ENCODE measurements at regions not wholly inside any gene's neighbourhood (a gene's known extent, or its start where the extent isn't known, plus 50 kb on each side); places are given as distances from the start of the nearest gene placed in this dataset.
"Not testable (repeated sequence)": the region's sequence is repeated elsewhere in the genome, so short reads cannot be mapped to it uniquely, and the experiment has no call there.

DNA sequence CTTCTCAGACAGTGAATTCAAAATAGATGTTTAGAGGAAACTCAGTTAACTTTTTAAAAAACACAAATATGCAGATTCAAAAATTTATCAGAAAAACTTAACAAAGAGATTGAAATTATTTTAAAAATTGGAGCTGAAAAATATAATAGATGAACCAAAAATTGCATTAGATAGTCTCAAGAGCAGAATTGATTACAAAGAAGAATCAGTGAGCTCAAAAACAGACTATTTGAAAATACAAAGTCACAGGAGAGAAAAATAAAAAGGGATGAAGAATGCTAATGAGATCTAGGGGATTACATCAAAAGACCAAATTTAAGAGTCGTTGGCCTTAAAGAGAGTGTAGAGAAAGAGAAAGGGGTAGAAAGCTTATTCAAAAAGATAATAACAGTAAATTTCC is 700.5 kb downstream of the COL12A1 start:
- no peak for ATAC-seq (ENCODE audit: low read depth in 2 of 2)
- no peak for DNase-seq
- Histone ChIP-seq H3K9me3 (ENCODE audit: control insufficient read depth in 2 of 2, low read length in 2 of 2) (peaks cover 11 to 16% of the 10 kb centered on the region in 2 experiments), H3K4me3 (ENCODE audit: low read depth, low read length) (no peak overlapping the region), H3K27me3 (ENCODE audit: control insufficient read depth, insufficient read depth, low read length) (no peaks in the 10 kb centered on the region), H3K4me1 (ENCODE audit: control insufficient read depth, insufficient read depth, low read length, poor library complexity, severe bottlenecking) (no peaks in the 10 kb centered on the region), H3K36me3 (ENCODE audit: control insufficient read depth, insufficient read depth, low read length) (no peaks in the 10 kb centered on the region), H3K27ac (ENCODE audit: insufficient read depth, low read length, poor library complexity, severe bottlenecking) (no peak overlapping the region)
- H3K27me3 Mint-ChIP-seq, result no peaks in the 10 kb centered on the region
- no peak overlapping the region for H3K27ac Mint-ChIP-seq
- H3K4me3 Mint-ChIP-seq, result no peak overlapping the region
- H3K4me1 Mint-ChIP-seq, result no peaks in the 10 kb centered on the region
- H3K36me3 Mint-ChIP-seq, result no peaks in the 10 kb centered on the region
- H3K9me3 Mint-ChIP-seq, result peaks cover 0 to 28% (median 11%) of the 10 kb centered on the region in 7 donors

DNA sequence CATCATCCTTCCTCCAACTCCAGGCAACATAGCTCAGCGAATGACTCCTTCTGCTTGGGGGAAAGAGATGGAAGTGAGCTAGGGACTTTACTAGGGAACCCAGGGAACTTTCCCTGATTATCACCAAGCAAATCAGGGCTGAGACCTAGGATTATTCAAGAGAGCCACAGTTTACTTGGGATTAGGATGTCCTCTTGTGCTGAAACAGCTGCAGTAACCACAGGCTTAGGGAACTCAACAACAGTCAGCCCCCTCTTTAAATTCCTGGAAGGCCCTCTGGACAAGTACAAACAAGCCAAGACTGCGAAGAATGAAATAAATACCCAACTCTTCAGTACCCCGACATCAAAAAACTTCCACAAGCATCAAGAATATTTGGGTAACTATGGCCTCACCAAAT is 700.9 kb downstream of the COL12A1 start:
- no peak overlapping the region for H3K27ac Mint-ChIP-seq
- ATAC-seq (ENCODE audit: low read depth in 2 of 2) (no peak), DNase-seq (no peak)
- Histone ChIP-seq H3K36me3 (ENCODE audit: control insufficient read depth, insufficient read depth, low read length) (no peaks in the 10 kb centered on the region), H3K27me3 (ENCODE audit: control insufficient read depth, insufficient read depth, low read length) (no peaks in the 10 kb centered on the region), H3K4me1 (ENCODE audit: control insufficient read depth, insufficient read depth, low read length, poor library complexity, severe bottlenecking) (no peaks in the 10 kb centered on the region), H3K27ac (ENCODE audit: insufficient read depth, low read length, poor library complexity, severe bottlenecking) (no peak overlapping the region), H3K9me3 (ENCODE audit: control insufficient read depth in 2 of 2, low read length in 2 of 2) (peaks cover 11 to 16% of the 10 kb centered on the region in 2 experiments), H3K4me3 (ENCODE audit: low read depth, low read length) (no peak overlapping the region)
- H3K36me3 Mint-ChIP-seq, result no peaks in the 10 kb centered on the region
- H3K4me3 Mint-ChIP-seq, result no peak overlapping the region
- H3K27me3 Mint-ChIP-seq, result no peaks in the 10 kb centered on the region
- peaks cover 0 to 28% (median 8%) of the 10 kb centered on the region in 7 donors for H3K9me3 Mint-ChIP-seq
- H3K4me1 Mint-ChIP-seq, result no peaks in the 10 kb centered on the region

DNA sequence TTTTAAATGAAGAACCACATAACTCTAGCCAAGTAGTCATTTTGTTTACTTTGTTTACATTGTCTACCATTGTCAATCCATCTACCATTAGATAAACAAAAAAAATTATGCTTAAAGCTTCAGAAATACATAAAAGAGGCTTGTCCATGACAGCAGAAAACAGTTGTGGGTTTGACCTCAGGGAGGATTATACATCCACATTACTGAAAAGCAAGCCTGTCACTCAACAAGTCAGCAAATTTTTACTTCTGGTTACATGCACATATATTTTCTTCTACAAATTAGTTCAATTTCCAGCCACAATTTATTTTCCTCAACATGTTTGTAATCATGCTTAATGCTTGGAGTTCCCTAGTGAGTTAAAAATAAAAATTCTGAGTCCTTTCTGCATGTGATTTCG is 713.3 kb downstream of the COL12A1 start:
- H3K27ac Mint-ChIP-seq, result no peak overlapping the region
- no peaks in the 10 kb centered on the region for H3K36me3 Mint-ChIP-seq
- no peaks in the 10 kb centered on the region for H3K4me1 ChIP-seq (ENCODE audit: control insufficient read depth, insufficient read depth, low read length, poor library complexity, severe bottlenecking)

DNA sequence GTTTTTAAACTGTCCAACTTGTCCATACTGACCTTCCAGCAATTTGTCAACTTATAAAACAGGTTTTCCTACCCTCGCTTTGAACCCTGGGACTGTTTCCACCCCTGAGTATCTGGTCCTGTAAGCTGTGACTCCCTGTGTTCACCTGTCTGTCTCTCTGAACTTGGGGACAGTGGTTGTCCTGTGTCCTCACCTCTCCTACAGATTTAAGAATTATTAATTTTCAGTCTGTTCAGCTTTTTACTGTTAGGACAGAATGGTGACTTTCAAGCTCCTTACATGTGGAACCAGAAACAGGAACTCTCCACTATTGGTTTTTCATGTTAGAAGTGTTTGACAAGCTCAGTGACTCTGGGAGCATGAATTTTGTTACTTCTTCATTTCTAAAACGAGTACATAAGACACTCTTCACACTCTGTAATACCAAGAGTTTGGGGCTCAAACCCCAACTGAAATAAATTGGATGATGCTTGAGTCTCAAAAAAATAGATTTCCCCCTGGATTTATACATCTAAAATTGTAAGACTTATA is 713.9 kb downstream of the COL12A1 start:
- Mint-ChIP-seq H3K9me3 (peaks cover 0 to 5% (median 3%) of the 10 kb centered on the region in 7 donors), H3K27me3 (no peaks in the 10 kb centered on the region), H3K36me3 (no peaks in the 10 kb centered on the region), H3K4me3 (no peak overlapping the region), H3K4me1 (no peaks in the 10 kb centered on the region), H3K27ac (no peak overlapping the region)
- Histone ChIP-seq H3K27me3 (ENCODE audit: control insufficient read depth, insufficient read depth, low read length) (no peaks in the 10 kb centered on the region), H3K27ac (ENCODE audit: insufficient read depth, low read length, poor library complexity, severe bottlenecking) (no peak overlapping the region), H3K4me3 (ENCODE audit: low read depth, low read length) (no peak overlapping the region), H3K4me1 (ENCODE audit: control insufficient read depth, insufficient read depth, low read length, poor library complexity, severe bottlenecking) (no peaks in the 10 kb centered on the region), H3K36me3 (ENCODE audit: control insufficient read depth, insufficient read depth, low read length) (no peaks in the 10 kb centered on the region), H3K9me3 (ENCODE audit: control insufficient read depth in 2 of 2, low read length in 2 of 2) (no peaks in the 10 kb centered on the region)
- no peak for DNase-seq
- no peak for ATAC-seq (ENCODE audit: low read depth in 2 of 2)

More for the DNA sequence above, 713.3 kb downstream of the COL12A1 start:
- H3K9me3 Mint-ChIP-seq, result peaks cover 0 to 7% (median 3%) of the 10 kb centered on the region in 7 donors
- H3K4me1 Mint-ChIP-seq, result no peaks in the 10 kb centered on the region
- Histone ChIP-seq H3K36me3 (ENCODE audit: control insufficient read depth, insufficient read depth, low read length) (no peaks in the 10 kb centered on the region), H3K27ac (ENCODE audit: insufficient read depth, low read length, poor library complexity, severe bottlenecking) (no peak overlapping the region), H3K4me3 (ENCODE audit: low read depth, low read length) (no peak overlapping the region), H3K9me3 (ENCODE audit: control insufficient read depth in 2 of 2, low read length in 2 of 2) (no peaks in the 10 kb centered on the region), H3K27me3 (ENCODE audit: control insufficient read depth, insufficient read depth, low read length) (no peaks in the 10 kb centered on the region)
- no peak for DNase-seq
- no peak for ATAC-seq (ENCODE audit: low read depth in 2 of 2)
- no peak overlapping the region for H3K4me3 Mint-ChIP-seq
- H3K27me3 Mint-ChIP-seq, result no peaks in the 10 kb centered on the region

DNA sequence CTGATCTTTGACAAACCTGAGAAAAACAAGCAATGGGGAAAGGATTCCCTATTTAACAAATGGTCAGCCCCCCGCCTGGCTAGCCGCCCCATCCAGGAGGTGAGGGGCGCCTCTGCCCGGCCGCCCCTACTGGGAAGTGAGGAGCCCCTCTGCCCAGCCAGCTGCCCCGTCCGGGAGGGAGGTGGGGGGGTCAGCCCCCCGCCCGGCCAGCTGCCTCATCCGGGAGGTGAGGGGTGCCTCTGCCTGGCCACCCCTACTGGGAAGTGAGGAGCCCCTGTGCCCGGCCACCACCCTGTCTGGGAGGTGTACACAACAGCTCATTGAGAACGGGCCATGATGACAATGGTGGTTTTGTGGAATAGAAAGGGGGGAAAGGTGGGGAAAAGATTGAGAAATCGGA is 717.1 kb downstream of the COL12A1 start:
- DNase-seq; H3K36me3 Mint-ChIP-seq; ATAC-seq (ENCODE audit: low read depth in 2 of 2); H3K4me1 ChIP-seq (ENCODE audit: control insufficient read depth, insufficient read depth, low read length, poor library complexity, severe bottlenecking); H3K27ac Mint-ChIP-seq; H3K4me3 ChIP-seq (ENCODE audit: low read depth, low read length); H3K9me3 ChIP-seq (ENCODE audit: control insufficient read depth in 2 of 2, low read length in 2 of 2); H3K27me3 ChIP-seq (ENCODE audit: control insufficient read depth, insufficient read depth, low read length); H3K36me3 ChIP-seq (ENCODE audit: control insufficient read depth, insufficient read depth, low read length); H3K27ac ChIP-seq (ENCODE audit: insufficient read depth, low read length, poor library complexity, severe bottlenecking); H3K4me3 Mint-ChIP-seq; H3K4me1 Mint-ChIP-seq; H3K27me3 Mint-ChIP-seq: not testable (repeated sequence)
- peaks cover 0 to 15% (median 2%) of the 10 kb centered on the region in 7 donors for H3K9me3 Mint-ChIP-seq

DNA sequence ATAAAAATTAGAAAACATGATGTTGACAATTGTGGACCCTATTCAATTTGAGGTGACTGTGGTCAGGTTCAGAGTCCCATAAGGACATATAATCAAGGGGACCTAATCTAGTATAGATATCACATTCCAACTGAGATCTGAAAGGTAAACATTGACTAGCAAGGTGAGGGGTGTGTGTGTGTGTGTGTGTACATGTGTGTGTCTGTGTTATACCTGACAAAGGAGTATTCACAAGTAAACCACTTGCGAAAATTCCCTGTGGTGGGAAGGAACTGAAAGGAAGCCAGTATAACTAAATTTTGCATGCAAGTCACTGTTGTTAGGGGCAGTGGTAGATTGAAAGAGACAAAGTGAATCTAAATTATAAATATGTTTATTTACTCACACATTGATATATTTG is 723.7 kb downstream of the COL12A1 start:
- no peaks in the 10 kb centered on the region for H3K4me1 ChIP-seq (ENCODE audit: control insufficient read depth, insufficient read depth, low read length, poor library complexity, severe bottlenecking)
- no peaks in the 10 kb centered on the region for H3K27me3 ChIP-seq (ENCODE audit: control insufficient read depth, insufficient read depth, low read length)
- ATAC-seq (ENCODE audit: low read depth in 2 of 2) (no peak), DNase-seq (no peak)
- peaks cover 1 to 11% (median 5%) of the 10 kb centered on the region in 7 donors for H3K9me3 Mint-ChIP-seq
- H3K36me3 Mint-ChIP-seq, result peaks cover 4% of the 10 kb centered on the region
- H3K27ac ChIP-seq (ENCODE audit: insufficient read depth, low read length, poor library complexity, severe bottlenecking), result no peak overlapping the region
- no peak overlapping the region for H3K27ac Mint-ChIP-seq
- H3K4me3 Mint-ChIP-seq, result no peak overlapping the region
- no peak overlapping the region for H3K4me3 ChIP-seq (ENCODE audit: low read depth, low read length)
- no peaks in the 10 kb centered on the region for H3K4me1 Mint-ChIP-seq
- H3K27me3 Mint-ChIP-seq, result no peaks in the 10 kb centered on the region
- no peaks in the 10 kb centered on the region for H3K9me3 ChIP-seq (ENCODE audit: control insufficient read depth in 2 of 2, low read length in 2 of 2)
- H3K36me3 ChIP-seq (ENCODE audit: control insufficient read depth, insufficient read depth, low read length), result no peaks in the 10 kb centered on the region

DNA sequence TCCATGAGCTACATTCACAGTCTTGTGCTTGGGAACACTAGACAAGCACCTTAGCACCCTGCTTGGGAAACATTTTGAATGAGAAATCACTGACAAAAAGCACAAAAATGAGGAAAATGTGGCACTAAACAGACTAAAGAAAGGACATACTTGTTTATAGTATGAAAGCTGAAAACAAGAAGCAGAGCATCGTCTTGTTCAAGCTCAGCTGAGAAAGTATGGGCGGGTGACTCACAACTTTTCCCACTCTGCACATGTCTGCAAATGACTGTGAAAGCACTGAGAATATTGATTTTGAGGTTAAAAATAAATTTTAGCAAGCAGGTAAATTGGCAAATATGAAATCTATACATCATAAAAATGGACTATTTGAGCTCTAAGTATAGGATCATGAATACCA is 725.3 kb downstream of the COL12A1 start:
- Mint-ChIP-seq H3K4me3 (no peak overlapping the region), H3K9me3 (peaks cover 1 to 11% (median 5%) of the 10 kb centered on the region in 7 donors), H3K27me3 (no peaks in the 10 kb centered on the region), H3K27ac (no peak overlapping the region), H3K4me1 (no peaks in the 10 kb centered on the region), H3K36me3 (no peaks in the 10 kb centered on the region)
- Histone ChIP-seq H3K4me1 (ENCODE audit: control insufficient read depth, insufficient read depth, low read length, poor library complexity, severe bottlenecking) (no peaks in the 10 kb centered on the region), H3K9me3 (ENCODE audit: control insufficient read depth in 2 of 2, low read length in 2 of 2) (no peaks in the 10 kb centered on the region), H3K36me3 (ENCODE audit: control insufficient read depth, insufficient read depth, low read length) (no peaks in the 10 kb centered on the region), H3K27me3 (ENCODE audit: control insufficient read depth, insufficient read depth, low read length) (no peaks in the 10 kb centered on the region), H3K4me3 (ENCODE audit: low read depth, low read length) (no peak overlapping the region), H3K27ac (ENCODE audit: insufficient read depth, low read length, poor library complexity, severe bottlenecking) (no peak overlapping the region)
- DNase-seq (no peak), ATAC-seq (ENCODE audit: low read depth in 2 of 2) (no peak)

DNA sequence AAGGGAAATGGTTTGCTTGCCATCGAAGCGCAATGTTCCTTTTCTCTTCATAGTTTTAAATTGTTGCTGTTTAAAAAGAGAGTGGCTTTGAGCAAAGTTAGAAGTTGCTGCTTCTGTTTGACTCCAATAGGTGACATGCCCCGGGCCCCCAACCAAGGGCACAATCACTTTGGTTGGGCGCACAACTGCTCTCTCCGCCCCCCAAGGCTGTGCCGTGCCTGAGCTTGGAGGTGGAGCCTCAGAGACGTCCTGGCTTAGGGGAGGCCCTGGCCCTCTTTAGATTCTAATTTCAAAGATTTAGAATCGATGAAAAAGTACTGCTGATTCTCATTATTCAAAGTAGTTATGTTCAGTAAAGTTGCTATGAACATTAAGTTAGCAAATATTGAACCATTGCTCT is 725.9 kb downstream of the COL12A1 start:
- no peak overlapping the region for H3K4me3 Mint-ChIP-seq
- DNase-seq (no peak), ATAC-seq (ENCODE audit: low read depth in 2 of 2) (no peak)
- Histone ChIP-seq H3K4me1 (ENCODE audit: control insufficient read depth, insufficient read depth, low read length, poor library complexity, severe bottlenecking) (no peaks in the 10 kb centered on the region), H3K27ac (ENCODE audit: insufficient read depth, low read length, poor library complexity, severe bottlenecking) (no peak overlapping the region), H3K27me3 (ENCODE audit: control insufficient read depth, insufficient read depth, low read length) (no peaks in the 10 kb centered on the region), H3K36me3 (ENCODE audit: control insufficient read depth, insufficient read depth, low read length) (no peaks in the 10 kb centered on the region), H3K9me3 (ENCODE audit: control insufficient read depth in 2 of 2, low read length in 2 of 2) (no peaks in the 10 kb centered on the region), H3K4me3 (ENCODE audit: low read depth, low read length) (no peak overlapping the region)
- H3K4me1 Mint-ChIP-seq, result no peaks in the 10 kb centered on the region
- peaks cover 1 to 11% (median 7%) of the 10 kb centered on the region in 7 donors for H3K9me3 Mint-ChIP-seq
- no peaks in the 10 kb centered on the region for H3K27me3 Mint-ChIP-seq
- no peaks in the 10 kb centered on the region for H3K36me3 Mint-ChIP-seq
- H3K27ac Mint-ChIP-seq, result no peak overlapping the region

All from CD4-positive, CD25-positive, alpha-beta regulatory T cell (primary cell).